Fibroblast of mammary gland (primary cell): ENCODE measurements at regions not wholly inside any gene's neighbourhood (a gene's known extent, or its start where the extent isn't known, plus 50 kb on each side); places are given as distances from the start of the nearest gene placed in this dataset.

ENCODE experiments used
- DNase-seq: peaks from one replicate; pipeline ENCODE4 v3.0.0-alpha.2; 2010; ENCODE audit warnings: low read depth
- H3K4me3 ChIP-seq: 2 replicates; pipeline ENCODE4 v1.5.1; 2011; ENCODE audit warnings: low read depth, mild to moderate bottlenecking, low read length, moderate library complexity; ENCODE audit not compliant: control insufficient read depth
- TF ChIP-seq, protein P1 (sequence below): conservative IDR thresholded peaks from 2 replicates; pipeline ENCODE4 v1.5.1; 2011; ENCODE audit warnings: low read depth, low read length, inconsistent platforms; ENCODE audit not compliant: control insufficient read depth, insufficient read depth

DNA sequence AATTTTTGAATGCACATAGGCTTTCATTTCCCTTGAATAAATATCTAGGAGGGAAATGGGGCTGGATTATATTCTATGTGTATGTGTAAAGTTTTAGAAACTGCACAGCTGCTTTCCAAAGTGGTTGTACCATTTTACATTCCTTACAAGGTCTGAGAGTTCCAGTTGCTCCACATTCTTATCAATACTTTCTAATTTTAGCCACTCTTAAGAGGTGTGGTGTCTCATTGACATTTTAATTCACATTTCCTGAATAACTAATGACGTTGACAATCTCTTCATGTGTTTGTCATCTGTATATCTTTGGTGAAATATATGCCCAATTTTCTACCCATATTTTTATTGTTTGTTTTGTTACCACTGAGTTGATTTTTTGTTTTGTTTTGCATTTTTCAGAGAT, 74.6 kb upstream of the VASH1 start:
- no peak overlapping the region for H3K4me3 ChIP-seq
- TF ChIP-seq, protein P1, sequence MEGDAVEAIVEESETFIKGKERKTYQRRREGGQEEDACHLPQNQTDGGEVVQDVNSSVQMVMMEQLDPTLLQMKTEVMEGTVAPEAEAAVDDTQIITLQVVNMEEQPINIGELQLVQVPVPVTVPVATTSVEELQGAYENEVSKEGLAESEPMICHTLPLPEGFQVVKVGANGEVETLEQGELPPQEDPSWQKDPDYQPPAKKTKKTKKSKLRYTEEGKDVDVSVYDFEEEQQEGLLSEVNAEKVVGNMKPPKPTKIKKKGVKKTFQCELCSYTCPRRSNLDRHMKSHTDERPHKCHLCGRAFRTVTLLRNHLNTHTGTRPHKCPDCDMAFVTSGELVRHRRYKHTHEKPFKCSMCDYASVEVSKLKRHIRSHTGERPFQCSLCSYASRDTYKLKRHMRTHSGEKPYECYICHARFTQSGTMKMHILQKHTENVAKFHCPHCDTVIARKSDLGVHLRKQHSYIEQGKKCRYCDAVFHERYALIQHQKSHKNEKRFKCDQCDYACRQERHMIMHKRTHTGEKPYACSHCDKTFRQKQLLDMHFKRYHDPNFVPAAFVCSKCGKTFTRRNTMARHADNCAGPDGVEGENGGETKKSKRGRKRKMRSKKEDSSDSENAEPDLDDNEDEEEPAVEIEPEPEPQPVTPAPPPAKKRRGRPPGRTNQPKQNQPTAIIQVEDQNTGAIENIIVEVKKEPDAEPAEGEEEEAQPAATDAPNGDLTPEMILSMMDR: no peak
- DNase-seq: no peak

DNA sequence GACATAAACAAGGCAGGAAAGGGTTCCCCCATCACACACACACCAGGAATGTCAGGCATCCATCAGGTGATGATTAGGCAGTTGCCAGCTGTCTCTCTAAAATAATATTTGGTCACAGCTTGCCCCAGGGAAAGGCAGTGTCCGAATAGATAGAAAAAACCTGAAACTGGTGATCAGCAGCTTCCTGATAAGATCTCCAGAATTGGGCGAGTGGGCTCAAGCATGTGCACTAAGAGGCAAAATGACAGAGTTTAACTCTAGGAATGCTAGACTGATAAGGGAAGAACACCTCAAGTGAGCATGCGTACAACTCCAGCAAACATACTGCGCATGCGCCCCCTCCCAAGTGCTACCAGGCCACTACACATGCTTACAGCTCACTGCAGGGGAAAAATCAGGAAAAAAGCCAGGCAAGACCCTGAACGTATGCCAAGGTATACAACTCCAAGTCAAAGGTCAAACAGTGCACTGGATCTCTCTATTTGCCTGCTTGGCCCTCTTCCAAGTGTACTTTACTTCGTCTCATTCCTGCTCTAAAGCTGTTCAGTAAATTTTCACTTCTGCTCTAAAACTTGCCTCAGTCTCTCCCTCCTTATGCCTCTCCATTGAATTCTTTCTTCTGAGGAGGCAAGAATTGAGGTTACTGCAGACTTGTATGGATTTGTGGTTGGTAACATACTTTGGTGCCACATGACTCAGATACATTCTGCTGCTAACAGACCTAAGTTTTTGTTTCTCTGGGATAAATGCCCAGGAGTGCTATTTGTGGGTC, 73.5 kb upstream of the VASH1 start:
- no peak overlapping the region for H3K4me3 ChIP-seq
- TF ChIP-seq, protein P1: no peak
- peak; percentile 27 for DNase-seq

DNA sequence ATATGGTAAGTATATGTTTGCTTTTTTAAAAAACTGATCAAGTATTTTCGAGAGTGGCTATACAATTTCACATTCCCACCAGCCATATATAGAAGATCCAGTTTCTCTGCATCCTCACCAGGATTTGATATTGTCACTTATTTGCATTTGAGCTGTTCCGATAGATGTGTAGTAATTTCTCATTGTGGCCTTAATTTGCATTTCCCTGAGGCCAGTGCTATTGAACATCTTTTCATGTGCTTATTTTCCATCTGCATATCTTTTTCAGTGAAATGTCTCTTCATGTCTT, 72.9 kb upstream of the VASH1 start:
- TF ChIP-seq, protein P1: no peak
- DNase-seq: no peak
- no peak overlapping the region for H3K4me3 ChIP-seq

DNA sequence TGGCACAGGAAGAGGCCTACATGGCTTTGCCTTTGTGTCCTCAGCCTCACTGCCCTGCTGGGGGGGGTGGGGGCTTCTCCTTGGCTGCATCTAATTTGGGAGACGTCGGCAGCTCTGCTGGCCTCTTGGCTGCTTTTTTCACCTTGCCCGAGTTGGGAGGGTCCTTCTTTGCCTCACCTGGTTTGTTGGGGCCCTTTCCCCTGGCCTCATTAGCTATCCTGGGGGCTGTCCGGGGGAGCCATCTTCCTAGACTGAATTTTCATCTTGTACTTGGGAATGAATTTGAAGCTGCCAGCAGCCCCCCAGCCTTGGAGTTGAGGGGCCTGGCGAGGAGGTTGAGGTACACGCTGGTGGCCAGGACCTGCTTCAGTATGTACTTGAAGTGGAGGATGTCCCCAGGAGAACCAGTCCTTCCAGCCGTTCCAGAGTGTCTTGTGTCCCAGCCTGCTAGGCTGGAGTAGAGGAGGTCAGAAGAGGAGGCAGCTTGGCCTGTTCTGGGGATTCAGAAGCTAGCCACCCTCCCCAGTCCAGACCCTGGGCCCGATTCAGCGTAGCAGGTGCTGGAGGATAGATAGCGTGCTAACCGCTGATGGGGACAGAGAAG, 70.7 kb upstream of the VASH1 start:
- DNase-seq: no peak
- TF ChIP-seq, protein P1: no peak
- no peak overlapping the region for H3K4me3 ChIP-seq

DNA sequence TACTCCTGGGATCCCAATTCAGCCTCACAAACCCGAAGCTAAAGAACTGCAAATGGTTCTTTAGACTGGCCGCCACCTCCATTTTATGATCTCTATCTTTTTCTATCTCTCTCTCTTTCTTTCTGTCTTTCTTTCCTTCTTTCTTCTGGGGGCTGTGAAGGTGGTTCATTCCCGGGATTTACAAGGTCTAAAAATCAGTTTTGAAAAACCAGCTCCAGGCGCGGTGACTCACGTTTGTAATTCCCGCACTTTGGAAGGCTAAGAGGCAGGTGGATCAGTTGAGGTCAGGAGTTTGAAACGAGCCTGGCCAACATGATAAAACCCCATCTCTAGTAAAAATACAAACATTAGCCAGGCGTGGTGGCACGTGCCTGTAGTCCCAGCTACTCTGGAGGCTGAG, 67.2 kb upstream of the VASH1 start:
- H3K4me3 ChIP-seq: no peak overlapping the region
- no peak for DNase-seq
- TF ChIP-seq, protein P1: no peak

DNA sequence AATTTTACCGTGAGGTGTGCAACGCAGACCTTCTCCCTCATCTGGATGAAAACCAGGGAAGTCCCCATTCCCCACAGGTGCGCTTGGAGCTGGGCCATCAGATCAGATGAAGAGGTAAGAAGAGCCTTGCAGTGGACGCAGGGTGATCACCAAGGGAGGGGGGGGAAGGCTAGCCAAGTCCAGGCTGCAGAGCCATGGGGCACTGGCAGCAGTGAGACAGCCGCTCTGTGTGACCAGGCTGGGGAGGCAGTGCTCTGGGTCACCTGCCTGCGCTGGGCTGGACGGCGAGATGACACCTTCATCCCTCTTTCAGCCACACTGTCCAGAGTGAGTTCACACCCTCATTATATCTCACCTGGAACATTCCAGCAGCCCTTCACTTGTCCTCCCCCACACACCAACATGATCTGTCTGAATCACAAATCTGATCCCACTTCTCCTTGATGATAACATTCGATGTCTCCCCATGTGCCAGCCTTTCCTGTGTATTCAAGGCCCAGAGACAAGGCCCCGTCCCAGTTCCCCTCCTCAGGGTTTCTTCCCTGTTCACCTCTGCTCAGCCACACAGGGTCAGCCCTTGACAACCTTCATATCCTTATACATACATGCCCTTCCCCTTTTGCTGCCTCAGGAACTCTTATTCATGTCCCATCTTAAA, 65.9 kb upstream of the VASH1 start:
- H3K4me3 ChIP-seq: no peak overlapping the region
- no peak for DNase-seq
- TF ChIP-seq, protein P1: no peak
